ENCODE measurements at regions not wholly inside any gene's neighbourhood (a gene's known extent, or its start where the extent isn't known, plus 50 kb on each side); places are given as distances from the start of the nearest gene placed in this dataset.

DNA sequence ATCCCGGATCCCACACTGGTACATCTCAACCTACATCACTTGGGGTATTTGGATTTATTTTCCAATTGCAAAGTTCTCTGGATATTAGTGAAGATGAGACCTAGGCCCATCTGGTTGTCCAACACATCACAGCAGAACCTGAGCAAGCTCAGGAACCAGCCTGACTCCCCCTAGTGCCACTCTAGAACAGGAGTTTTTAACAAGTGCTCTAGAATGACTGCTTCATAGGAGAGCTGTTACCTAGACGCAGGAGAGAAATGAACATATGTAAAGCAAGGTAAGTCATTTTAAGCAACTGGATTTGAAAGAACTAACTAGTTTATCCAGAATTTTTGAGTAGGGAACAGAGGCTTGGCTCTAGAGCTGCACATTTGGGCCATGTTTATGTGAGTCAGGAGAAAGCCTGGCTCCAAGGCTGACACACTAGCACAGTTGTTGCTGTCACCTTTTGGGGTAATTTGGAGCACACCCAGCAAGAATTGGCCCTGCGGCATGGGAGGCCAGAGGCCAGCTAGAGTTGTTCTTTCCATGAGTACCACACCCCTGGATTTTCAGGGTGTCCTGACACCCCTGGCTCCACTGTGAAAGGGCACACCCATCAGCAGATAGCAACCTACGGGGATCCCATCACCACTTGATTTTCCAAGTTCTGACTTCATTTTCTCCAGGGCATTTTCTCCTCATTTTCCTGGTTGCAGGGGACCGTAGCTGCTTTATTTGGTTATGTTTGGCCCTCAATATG, 110.9 kb upstream of the LPAR1 start:
- DNase-seq (ENCODE audit: low read depth in 2 of 2), result no peak

- DNase-seq (ENCODE audit: low read depth in 2 of 2), result no peak
These were observed 110.1 kb upstream of the LPAR1 start for GRCh38 chr9:111148052-111149017.

- DNase-seq (ENCODE audit: low read depth in 2 of 2), result no peak
These were observed 108.8 kb upstream of the LPAR1 start for GRCh38 chr9:111147041-111147440.

DNA sequence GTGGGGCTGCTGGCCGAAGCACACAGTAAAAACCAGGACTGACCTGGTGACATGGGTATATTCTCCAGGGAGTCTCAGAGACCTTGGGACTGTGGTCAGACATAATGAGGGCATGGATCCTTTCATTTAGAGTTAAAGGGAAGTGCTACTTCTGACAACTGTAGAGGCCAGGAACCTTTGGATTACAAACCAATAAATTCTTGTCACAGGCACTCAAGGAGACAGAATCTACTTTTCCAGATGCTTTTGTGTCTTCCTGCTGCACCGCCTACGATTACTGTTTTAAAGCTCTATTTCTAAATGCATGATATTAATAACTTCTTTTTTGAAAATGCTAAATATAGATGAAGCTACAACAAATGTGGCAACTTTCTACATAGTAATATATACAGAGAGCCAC, 106.5 kb upstream of the LPAR1 start:
- no peak for DNase-seq (ENCODE audit: low read depth in 2 of 2)

- DNase-seq (ENCODE audit: low read depth in 2 of 2), result no peak
These were observed 97.9 kb upstream of the LPAR1 start for GRCh38 chr9:111136180-111136579.

DNA sequence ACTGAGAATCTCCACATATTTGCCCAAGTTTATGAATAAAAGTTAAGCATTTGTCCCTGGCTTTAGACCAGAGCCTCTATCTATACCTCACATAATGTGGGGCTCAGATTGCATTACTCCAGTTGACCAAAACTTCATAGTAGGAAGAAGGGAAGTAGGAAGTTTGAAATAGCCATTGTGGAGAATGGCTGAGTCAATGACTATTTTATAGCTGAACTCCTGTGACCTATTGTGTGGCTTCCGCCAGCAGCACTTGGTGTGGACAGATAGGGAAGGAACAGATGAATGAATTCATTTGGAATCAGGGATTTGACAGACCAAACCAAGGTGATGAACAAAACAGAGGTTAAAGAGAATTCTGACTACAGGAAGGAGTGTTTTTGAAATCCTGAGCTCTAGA, 92.9 kb upstream of the LPAR1 start:
- no peak for DNase-seq (ENCODE audit: low read depth in 2 of 2)

DNA sequence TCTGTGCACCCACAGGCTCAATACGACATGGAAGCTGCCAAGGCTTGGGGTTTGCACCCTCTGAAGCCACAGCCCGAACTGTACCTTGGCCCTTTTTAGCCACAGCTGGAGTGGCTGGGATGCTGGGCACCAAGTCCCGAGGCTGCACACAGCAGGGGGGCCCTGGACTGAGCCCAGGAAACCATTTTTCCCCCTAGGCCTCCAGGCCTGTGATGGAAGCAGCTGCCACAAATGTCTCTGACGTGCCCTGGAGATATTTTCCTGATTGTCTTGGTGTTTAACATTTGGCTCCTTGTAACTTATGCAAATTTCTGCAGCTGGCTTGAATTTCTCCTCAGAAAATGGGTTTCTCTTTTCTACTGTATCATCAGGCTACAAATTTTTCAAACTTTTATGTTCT, 82.3 kb upstream of the LPAR1 start:
- no peak for DNase-seq (ENCODE audit: low read depth in 2 of 2)

GRCh38 chr9:111118256-111118948, 80.1 kb upstream of the LPAR1 start:
- no peak for DNase-seq (ENCODE audit: low read depth in 2 of 2)

DNA sequence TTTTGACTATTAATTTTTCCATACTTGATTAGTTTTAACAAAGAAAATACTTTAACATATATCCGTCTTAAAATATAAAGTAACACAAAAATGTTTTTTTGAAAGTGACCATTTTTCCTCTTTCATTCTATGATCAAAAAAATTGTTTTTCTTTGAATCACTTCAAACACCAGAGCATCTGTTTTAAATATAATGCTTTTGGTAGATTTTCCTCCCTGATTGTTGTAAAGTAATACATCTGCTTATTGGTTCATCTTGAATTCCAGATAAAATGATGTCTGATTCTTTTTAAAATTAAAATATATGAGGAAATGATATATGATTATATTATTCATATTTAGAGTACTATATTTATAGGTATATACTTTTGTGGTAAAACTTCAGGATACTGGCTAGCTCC, 76.2 kb upstream of the LPAR1 start:
- no peak for DNase-seq (ENCODE audit: low read depth in 2 of 2)

DNA sequence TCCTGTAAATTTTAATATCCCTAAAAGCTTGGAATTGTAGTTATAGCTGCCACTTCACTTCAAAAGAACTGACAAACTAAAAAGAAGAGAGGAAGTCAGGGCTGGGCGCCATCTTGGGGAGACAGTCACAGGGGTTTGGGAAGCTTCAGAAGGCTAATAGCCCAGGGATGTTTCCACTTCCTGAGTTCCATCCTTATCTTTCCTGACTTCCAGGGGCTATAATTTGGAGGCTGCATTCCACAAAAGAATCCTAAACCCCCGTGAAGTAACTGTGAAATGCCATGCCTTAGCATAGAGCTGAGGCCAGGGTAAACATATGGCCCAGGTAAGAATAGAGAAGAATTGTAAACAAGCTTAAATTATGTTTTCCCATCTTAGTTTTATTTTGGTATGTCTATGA, 75.4 kb upstream of the LPAR1 start:
- DNase-seq (ENCODE audit: low read depth in 2 of 2), result no peak

GRCh38 chr9:111110805-111111204, 72.5 kb upstream of the LPAR1 start:
- no peak for DNase-seq (ENCODE audit: low read depth in 2 of 2)

GRCh38 chr9:111108946-111109345, 70.7 kb upstream of the LPAR1 start:
- DNase-seq (ENCODE audit: low read depth in 2 of 2), result peak; percentile 76 to 81

GRCh38 chr9:111107141-111107540, 68.9 kb upstream of the LPAR1 start:
- no peak for DNase-seq (ENCODE audit: low read depth in 2 of 2)

DNA sequence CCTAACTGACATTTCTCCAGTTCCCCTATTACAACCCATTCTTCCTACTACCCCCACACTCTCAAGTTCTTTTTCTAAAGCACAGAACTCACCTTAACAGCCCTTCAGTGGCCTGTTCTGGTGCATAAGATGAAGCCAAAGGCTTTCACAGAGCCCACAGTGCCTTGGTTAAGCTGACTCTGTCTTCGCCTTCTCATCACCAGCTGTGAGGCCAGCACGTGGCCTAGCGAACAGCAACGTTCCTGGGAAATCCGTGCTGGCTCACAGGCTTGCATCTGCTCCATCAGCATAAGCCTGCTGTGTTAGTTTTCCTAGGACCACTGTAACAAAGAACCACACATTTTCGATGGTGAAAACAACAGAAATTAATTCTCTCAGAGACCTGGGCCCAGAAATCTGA, 67.9 kb upstream of the LPAR1 start:
- DNase-seq (ENCODE audit: low read depth in 2 of 2), result no peak

- DNase-seq (ENCODE audit: low read depth in 2 of 2), result no peak
These were observed 64.7 kb upstream of the LPAR1 start for GRCh38 chr9:111102793-111103464.

GRCh38 chr9:111099199-111100008, 61.1 kb upstream of the LPAR1 start:
- DNase-seq (ENCODE audit: low read depth in 2 of 2), result no peak

DNA sequence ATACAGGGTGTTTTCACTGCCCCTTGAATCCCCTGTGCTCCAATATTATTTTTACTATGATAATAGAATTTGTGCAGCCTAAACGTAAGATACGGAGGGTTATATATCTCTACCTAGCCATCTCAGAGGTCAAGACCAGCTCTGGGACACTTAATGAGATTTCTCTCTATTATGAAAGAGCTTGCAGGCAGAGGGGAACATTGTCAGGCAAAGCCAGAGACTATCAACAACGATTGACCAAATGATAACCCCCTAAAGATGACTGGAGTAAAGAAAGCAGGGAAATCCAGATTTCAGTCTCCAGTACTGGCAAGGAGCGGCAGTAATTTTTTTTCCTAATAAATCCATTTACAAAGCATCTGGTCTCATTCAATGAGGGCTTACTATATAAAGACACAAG, 59.8 kb upstream of the LPAR1 start:
- DNase-seq (ENCODE audit: low read depth in 2 of 2), result no peak

GRCh38 chr9:111096051-111096450, 57.8 kb upstream of the LPAR1 start:
- no peak for DNase-seq (ENCODE audit: low read depth in 2 of 2)

GRCh38 chr9:111095441-111095840, 57.2 kb upstream of the LPAR1 start:
- no peak for DNase-seq (ENCODE audit: low read depth in 2 of 2)

GRCh38 chr9:111094958-111095357, 56.7 kb upstream of the LPAR1 start:
- no peak for DNase-seq (ENCODE audit: low read depth in 2 of 2)

DNA sequence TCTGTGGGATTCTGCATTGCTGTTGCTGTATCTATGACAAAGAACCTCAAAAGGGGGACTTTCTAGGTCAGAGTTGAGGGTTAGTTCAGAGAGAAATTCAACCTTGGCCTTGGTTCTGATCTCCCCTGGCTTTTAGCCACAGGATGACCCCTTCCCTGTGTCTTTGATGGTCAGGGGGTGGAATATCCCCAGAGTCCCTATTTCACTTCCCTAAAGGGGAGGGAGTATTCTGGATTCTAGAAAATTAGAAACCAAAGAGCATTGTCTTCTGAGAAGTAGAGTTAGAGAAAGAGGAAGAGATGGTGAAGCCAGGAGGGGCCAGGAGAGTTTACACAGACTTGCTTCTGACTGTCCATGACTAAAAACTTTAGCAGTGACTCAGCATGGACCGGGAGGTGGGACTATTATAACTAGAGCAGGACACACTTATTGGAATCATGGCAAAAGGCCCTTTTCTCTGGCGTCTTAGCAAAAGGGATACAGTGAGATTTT, 56.2 kb upstream of the LPAR1 start:
- DNase-seq (ENCODE audit: low read depth in 2 of 2), result peak; percentile 27 to 35

Measured in fibroblast of skin of left biceps (primary cell).